ENCODE measurements at regions not wholly inside any gene's neighbourhood (a gene's known extent, or its start where the extent isn't known, plus 50 kb on each side); places are given as distances from the start of the nearest gene placed in this dataset.

- DNase-seq, result no peak
Observed at GRCh38 chr10:4661511-4662255, 164.3 kb upstream of the AKR1E2 start.

- no peak for DNase-seq
Observed at GRCh38 chr10:4658777-4659176, 167.2 kb upstream of the AKR1E2 start.

GRCh38 chr10:4656576-4657194, 169.3 kb upstream of the AKR1E2 start:
- peak; percentile 35 for DNase-seq

GRCh38 chr10:4655879-4656278, 170.1 kb upstream of the AKR1E2 start:
- no peak for DNase-seq

- no peak for DNase-seq
Observed at GRCh38 chr10:4655406-4655805, 170.6 kb upstream of the AKR1E2 start.

GRCh38 chr10:4654496-4654895, 171.5 kb upstream of the AKR1E2 start:
- DNase-seq, result no peak

GRCh38 chr10:4653160-4653559, 172.8 kb upstream of the AKR1E2 start:
- no peak for DNase-seq

- DNase-seq, result peak; percentile 32
Observed at GRCh38 chr10:4652111-4653010, 173.6 kb upstream of the AKR1E2 start.

GRCh38 chr10:4651404-4652037, 174.5 kb upstream of the AKR1E2 start:
- no peak for DNase-seq

- no peak for DNase-seq
Observed at GRCh38 chr10:4650582-4650981, 175.4 kb upstream of the AKR1E2 start.

GRCh38 chr10:4649886-4650508, 176.0 kb upstream of the AKR1E2 start:
- no peak for DNase-seq

- DNase-seq, result no peak
Observed at GRCh38 chr10:4649471-4649870, 176.5 kb upstream of the AKR1E2 start.

- DNase-seq, result no peak
Observed at GRCh38 chr10:4648999-4649398, 177.0 kb upstream of the AKR1E2 start.

- DNase-seq, result no peak
Observed at GRCh38 chr10:4647109-4647785, 178.8 kb upstream of the AKR1E2 start.

- DNase-seq, result no peak
Observed at GRCh38 chr10:4646547-4646946, 179.5 kb upstream of the AKR1E2 start.

- no peak for DNase-seq
Observed at GRCh38 chr10:4645836-4646235, 180.2 kb upstream of the AKR1E2 start.

- DNase-seq, result no peak
Observed at GRCh38 chr10:4643471-4643870, 182.5 kb upstream of the AKR1E2 start.

- DNase-seq, result no peak
Observed at GRCh38 chr10:4639960-4640359, 186.0 kb upstream of the AKR1E2 start.

GRCh38 chr10:4638099-4638498, 187.9 kb upstream of the AKR1E2 start:
- no peak for DNase-seq

- no peak for DNase-seq
Observed at GRCh38 chr10:4637657-4638056, 188.3 kb upstream of the AKR1E2 start.

GRCh38 chr10:4635883-4636282, 190.1 kb upstream of the AKR1E2 start:
- DNase-seq, result no peak

GRCh38 chr10:4635388-4635787, 190.6 kb upstream of the AKR1E2 start:
- DNase-seq, result no peak

All from stimulated activated CD4-positive, alpha-beta T cell treated with anti-CD3 and anti-CD28 coated beads, Interleukin-12 subunit alpha, Interleukin-12 subunit beta, amount 100 ng/mL, for 4 hours (primary cell).